GM18520 (cell line): ENCODE measurements at regions not wholly inside any gene's neighbourhood (a gene's known extent, or its start where the extent isn't known, plus 50 kb on each side); places are given as distances from the start of the nearest gene placed in this dataset.

Source experiments
- ATAC-seq: cut with Tn5 transposase; IDR thresholded peaks from one replicate; pipeline ENCODE4 v1.9.1; 2021; ENCODE audit not compliant: unreplicated experiment

- ATAC-seq: no peak
Observed at GRCh38 chr11:96595011-96595410, 205.2 kb downstream of the JRKL start.

- ATAC-seq: no peak
Observed at GRCh38 chr11:96607864-96608558, 218.2 kb downstream of the JRKL start.

GRCh38 chr11:96614101-96614500, 224.3 kb downstream of the JRKL start:
- ATAC-seq: no peak

- no peak for ATAC-seq
Observed at GRCh38 chr11:96614846-96615245, 225.0 kb downstream of the JRKL start.

GRCh38 chr11:96620464-96621044, 230.7 kb downstream of the JRKL start:
- no peak for ATAC-seq

GRCh38 chr11:96621161-96621560, 231.3 kb downstream of the JRKL start:
- ATAC-seq: no peak

- no peak for ATAC-seq
Observed at GRCh38 chr11:96622026-96622634, 232.3 kb downstream of the JRKL start.

- ATAC-seq: no peak
Observed at GRCh38 chr11:96624126-96624525, 234.3 kb downstream of the JRKL start.

- no peak for ATAC-seq
Observed at GRCh38 chr11:96627376-96627775, 237.6 kb downstream of the JRKL start.

GRCh38 chr11:96635655-96636054, 245.8 kb downstream of the JRKL start:
- no peak for ATAC-seq

- no peak for ATAC-seq
Observed at GRCh38 chr11:96641261-96641660, 251.4 kb downstream of the JRKL start.

- no peak for ATAC-seq
Observed at GRCh38 chr11:96642583-96642982, 252.8 kb downstream of the JRKL start.

- no peak for ATAC-seq
Observed at GRCh38 chr11:96643173-96643572, 253.4 kb downstream of the JRKL start.

- ATAC-seq: no peak
Observed at GRCh38 chr11:96647621-96648020, 257.8 kb downstream of the JRKL start.

- ATAC-seq: no peak
Observed at GRCh38 chr11:96648991-96649390, 259.2 kb downstream of the JRKL start.

GRCh38 chr11:96652516-96652915, 262.7 kb downstream of the JRKL start:
- ATAC-seq: no peak

- ATAC-seq: no peak
Observed at GRCh38 chr11:96655474-96655873, 265.7 kb downstream of the JRKL start.

- no peak for ATAC-seq
Observed at GRCh38 chr11:96658436-96658835, 268.6 kb downstream of the JRKL start.

- no peak for ATAC-seq
Observed at GRCh38 chr11:96664110-96664509, 274.3 kb downstream of the JRKL start.

GRCh38 chr11:96680211-96681018, 290.6 kb downstream of the JRKL start:
- no peak for ATAC-seq

- no peak for ATAC-seq
Observed at GRCh38 chr11:96681019-96681716, 291.4 kb downstream of the JRKL start.
